Left lung (tissue), 4 donors: ENCODE measurements at regions not wholly inside any gene's neighbourhood (a gene's known extent, or its start where the extent isn't known, plus 50 kb on each side); places are given as distances from the start of the nearest gene placed in this dataset.

Experiments
- ATAC-seq: fragments of 200-7000 bp; cut with Tn5 transposase; one replicate; pipeline ENCODE4 v1.9.1; 2020; ENCODE audit warnings: moderate library complexity
- DNase-seq, 4 donors: peaks; one replicate each; pipeline ENCODE4 v3.0.0-alpha.2; 2013 to 2020
- H3K27ac ChIP-seq, 2 donors: fragments of 200-600 bp; sonication (generic) in 1 of 2; one replicate each; pipeline versions ENCODE4 v1.5.0 to v1.8.0; 2020 to 2021
- H3K27me3 ChIP-seq, 2 donors: fragments of 200-600 bp; sonication (generic) in 1 of 2; one replicate each; pipeline versions ENCODE4 v1.5.0 to v1.8.0; 2020 to 2021
- H3K36me3 ChIP-seq, 2 donors: fragments of 200-600 bp; sonication (generic) in 1 of 2; one replicate each; pipeline versions ENCODE4 v1.5.0 to v1.8.0; 2020 to 2021
- H3K4me1 ChIP-seq, 2 donors: fragments of 200-600 bp; one replicate each; pipeline ENCODE4 v1.8.0; 2021
- H3K4me3 ChIP-seq, 2 donors: fragments of 200-600 bp; sonication (generic) in 1 of 2; one replicate each; pipeline versions ENCODE4 v1.5.0 to v1.8.0; 2020 to 2021; ENCODE audit warnings: mild to moderate bottlenecking in 1 of 2
- H3K9me3 ChIP-seq, 2 donors: fragments of 200-600 bp; sonication (generic) in 1 of 2; one replicate each; pipeline versions ENCODE4 v1.5.0 to v1.8.0; 2020 to 2021
- CTCF ChIP-seq, 2 donors: fragments of 200-600 bp; sonication (generic) in 1 of 2; IDR thresholded peaks; one replicate each; pipeline versions ENCODE4 v1.5.0 to v1.8.0; 2021; ENCODE audit warnings: antibody characterized with exemption in 2 of 2
- intact Hi-C, 2 donors: fragments of 100-400 bp; cut with DNase I; formaldehyde crosslinking; loops; one replicate each; pipeline versions ENCODE4 v1.11.2 to v1.14.2; 2022
- donor health status: DM: no; HTN: yes; CAD: no.
- donor health status: DM: no; HTN: no; CAD: no.

DNA sequence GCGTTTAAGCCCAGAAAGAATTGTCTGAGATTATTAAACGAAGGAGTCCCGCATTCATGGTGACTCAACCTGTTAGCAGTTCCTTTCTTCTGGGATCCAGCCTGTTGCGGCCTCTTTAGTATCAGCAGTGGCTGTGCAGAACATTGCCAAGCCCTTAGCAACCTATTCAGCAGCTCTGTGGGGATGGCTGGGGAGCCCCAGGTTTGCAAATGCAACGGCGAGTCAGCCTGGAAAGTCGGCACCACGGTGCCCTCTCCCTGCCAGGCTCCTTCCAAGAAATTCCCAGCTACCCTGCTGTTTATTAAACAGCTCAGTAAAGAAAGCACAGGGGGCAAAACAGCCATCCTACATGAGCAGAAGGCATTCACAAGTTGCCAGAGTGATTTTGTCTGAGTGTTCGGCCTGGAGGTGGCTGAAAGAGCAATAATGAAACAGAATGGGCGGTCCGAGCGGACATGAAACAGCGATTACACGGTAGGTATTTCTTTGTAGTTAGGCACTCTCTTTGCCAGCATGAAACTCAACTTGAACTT, 198.3 kb downstream of the BAMBI start:
- intact Hi-C loops, result no loop called here
- Histone ChIP-seq H3K4me1 (no peaks in the 10 kb centered on the region), H3K27me3 (no peaks in the 10 kb centered on the region), H3K36me3 (no peaks in the 10 kb centered on the region), H3K4me3 (no peak overlapping the region), H3K9me3 (no peaks in the 10 kb centered on the region), H3K27ac (no peak overlapping the region)
- no peak for DNase-seq
- no peak for ATAC-seq
- no peak for TF ChIP-seq CTCF (IDR thresholded peaks at IDR 0.05)

GRCh38 chr10:28878236-28878970, 201.1 kb downstream of the BAMBI start:
- intact Hi-C loops, result no loop called here
- no peak for ATAC-seq

DNA sequence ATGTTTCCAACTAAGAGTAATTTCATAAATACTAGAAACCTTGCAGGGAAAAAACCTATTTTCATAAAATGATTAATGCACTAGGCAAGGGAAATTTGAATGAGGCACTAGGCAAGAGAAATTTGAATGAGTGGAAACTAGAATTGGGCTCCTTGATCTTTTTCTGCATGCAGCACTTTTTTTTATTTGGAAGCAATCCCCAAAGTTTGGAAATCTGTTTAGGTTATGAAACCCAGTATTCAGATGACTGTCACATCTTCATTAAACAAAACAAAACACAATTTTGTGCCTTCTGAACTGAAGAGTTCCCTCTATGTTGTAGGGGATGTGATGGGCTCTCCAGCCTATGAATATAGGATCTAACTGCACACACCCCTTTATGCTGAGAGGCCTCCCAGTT, 201.9 kb downstream of the BAMBI start:
- intact Hi-C loops, result no loop called here
- ATAC-seq, result no peak
- Histone ChIP-seq H3K36me3 (no peaks in the 10 kb centered on the region), H3K4me1 (no peaks in the 10 kb centered on the region), H3K27ac (peak overlapping the region in 1 of 2 donors; percentile 54), H3K9me3 (no peaks in the 10 kb centered on the region), H3K4me3 (no peak overlapping the region), H3K27me3 (no peaks in the 10 kb centered on the region)
- TF ChIP-seq CTCF (IDR thresholded peaks at IDR 0.05), result no peak
- DNase-seq, result peak in 1 of 4 donors; percentile 46

More at GRCh38 chr10:28878236-28878970, 201.1 kb downstream of the BAMBI start:
- no peak for TF ChIP-seq CTCF (IDR thresholded peaks at IDR 0.05)
- H3K4me3 ChIP-seq, result no peak overlapping the region
- no peaks in the 10 kb centered on the region for H3K27me3 ChIP-seq
- H3K9me3 ChIP-seq, result no peaks in the 10 kb centered on the region
- no peaks in the 10 kb centered on the region for H3K36me3 ChIP-seq
- no peak for DNase-seq
- H3K4me1 ChIP-seq, result no peaks in the 10 kb centered on the region
- H3K27ac ChIP-seq, result no peak overlapping the region

GRCh38 chr10:28879875-28880682, 202.8 kb downstream of the BAMBI start:
- DNase-seq (peak in 2 of 4 donors; percentile 64 to 71), ATAC-seq (no peak)
- H3K4me3 ChIP-seq, result no peak overlapping the region
- no peaks in the 10 kb centered on the region for H3K4me1 ChIP-seq
- H3K27me3 ChIP-seq, result no peaks in the 10 kb centered on the region
- H3K9me3 ChIP-seq, result no peaks in the 10 kb centered on the region
- H3K36me3 ChIP-seq, result no peaks in the 10 kb centered on the region
- H3K27ac ChIP-seq, result peak overlapping the region in 1 of 2 donors; percentile 54
- intact Hi-C loops, result no loop called here
- TF ChIP-seq CTCF (IDR thresholded peaks at IDR 0.05), result no peak

GRCh38 chr10:28880683-28880950, 203.3 kb downstream of the BAMBI start:
- Histone ChIP-seq H3K27ac (no peak overlapping the region), H3K27me3 (no peaks in the 10 kb centered on the region), H3K9me3 (no peaks in the 10 kb centered on the region), H3K4me1 (no peaks in the 10 kb centered on the region), H3K4me3 (no peak overlapping the region), H3K36me3 (no peaks in the 10 kb centered on the region)
- no peak for TF ChIP-seq CTCF (IDR thresholded peaks at IDR 0.05)
- intact Hi-C loops, result no loop called here
- no peak for DNase-seq
- no peak for ATAC-seq
